ENCODE measurements at regions not wholly inside any gene's neighbourhood (a gene's known extent, or its start where the extent isn't known, plus 50 kb on each side); places are given as distances from the start of the nearest gene placed in this dataset.

- ATAC-seq (no peak), FAIRE-seq (no peak), DNase-seq (ENCODE audit: extremely low read depth in 1 of 4, low spot score in 3 of 4) (no peak)
- Histone ChIP-seq H3K36me3 (ENCODE audit: control insufficient read depth, insufficient read depth, low read length) (no peaks in the 10 kb centered on the region), H3K27me3 (ENCODE audit: control insufficient read depth in 2 of 2, insufficient read depth in 2 of 2, low read length in 2 of 2) (peaks cover 2 to 47% of the 10 kb centered on the region in 2 experiments; a peak in 4 of 5 replicates), H3K9ac (ENCODE audit: insufficient read depth in 1 of 2, low read depth in 2 of 2, low read length in 2 of 2) (no peak overlapping the region), H3K9me1 (ENCODE audit: control insufficient read depth, insufficient read depth, low read length) (no peaks in the 10 kb centered on the region), H3K79me2 (ENCODE audit: control insufficient read depth, insufficient read depth, low read length) (no peaks in the 10 kb centered on the region), H3K9me3 (replicated peaks; ENCODE audit: control insufficient read depth, insufficient read depth, low read depth, low read length) (no peaks in the 10 kb centered on the region), H3K27ac (ENCODE audit: extremely low read depth, low read depth, low read length) (no peak overlapping the region), H3K4me2 (ENCODE audit: insufficient read depth, low read length) (no peak overlapping the region), H3K4me1 (replicated peaks in 1 of 2; ENCODE audit: control insufficient read depth in 2 of 2, insufficient read depth in 2 of 2, low read length in 2 of 2) (peaks cover 0 to 2% of the 10 kb centered on the region in 2 experiments; a peak in 1 of 5 replicates), H4K20me1 (replicated peaks; ENCODE audit: control insufficient read depth, insufficient read depth, low read length) (no peaks in the 10 kb centered on the region), H3K4me3 (no peak overlapping the region), H2AFZ (ENCODE audit: low read depth, low read length) (no peak overlapping the region; the same call in 1 of the 2 replicates)
- no TSS peak for BruUV-seq (replicated peaks)
- CTCF ChIA-PET (ENCODE audit: low intra/inter-chr PET ratio), result no interaction called here
- POLR2A ChIA-PET, result no interaction called here
- intact Hi-C loops (cut with micrococcal nuclease) (no loop called here), in situ Hi-C loops (cut with MboI) (no loop called here)
- TF ChIP-seq, protein P1, sequence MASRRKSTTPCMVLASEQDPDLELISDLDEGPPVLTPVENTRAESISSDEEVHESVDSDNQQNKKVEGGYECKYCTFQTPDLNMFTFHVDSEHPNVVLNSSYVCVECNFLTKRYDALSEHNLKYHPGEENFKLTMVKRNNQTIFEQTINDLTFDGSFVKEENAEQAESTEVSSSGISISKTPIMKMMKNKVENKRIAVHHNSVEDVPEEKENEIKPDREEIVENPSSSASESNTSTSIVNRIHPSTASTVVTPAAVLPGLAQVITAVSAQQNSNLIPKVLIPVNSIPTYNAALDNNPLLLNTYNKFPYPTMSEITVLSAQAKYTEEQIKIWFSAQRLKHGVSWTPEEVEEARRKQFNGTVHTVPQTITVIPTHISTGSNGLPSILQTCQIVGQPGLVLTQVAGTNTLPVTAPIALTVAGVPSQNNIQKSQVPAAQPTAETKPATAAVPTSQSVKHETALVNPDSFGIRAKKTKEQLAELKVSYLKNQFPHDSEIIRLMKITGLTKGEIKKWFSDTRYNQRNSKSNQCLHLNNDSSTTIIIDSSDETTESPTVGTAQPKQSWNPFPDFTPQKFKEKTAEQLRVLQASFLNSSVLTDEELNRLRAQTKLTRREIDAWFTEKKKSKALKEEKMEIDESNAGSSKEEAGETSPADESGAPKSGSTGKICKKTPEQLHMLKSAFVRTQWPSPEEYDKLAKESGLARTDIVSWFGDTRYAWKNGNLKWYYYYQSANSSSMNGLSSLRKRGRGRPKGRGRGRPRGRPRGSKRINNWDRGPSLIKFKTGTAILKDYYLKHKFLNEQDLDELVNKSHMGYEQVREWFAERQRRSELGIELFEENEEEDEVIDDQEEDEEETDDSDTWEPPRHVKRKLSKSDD (conservative IDR thresholded peaks at IDR 0.05; ENCODE audit: low read length), result no peak
- 6% methylated on average over 10 of the region's 12 CpGs for WGBS (ENCODE audit: insufficient coverage, low coverage, missing lambda C conversion rate)
Measured at GRCh38 chr11:119788096-119788883, 59.3 kb upstream of the NECTIN1 start.

DNA sequence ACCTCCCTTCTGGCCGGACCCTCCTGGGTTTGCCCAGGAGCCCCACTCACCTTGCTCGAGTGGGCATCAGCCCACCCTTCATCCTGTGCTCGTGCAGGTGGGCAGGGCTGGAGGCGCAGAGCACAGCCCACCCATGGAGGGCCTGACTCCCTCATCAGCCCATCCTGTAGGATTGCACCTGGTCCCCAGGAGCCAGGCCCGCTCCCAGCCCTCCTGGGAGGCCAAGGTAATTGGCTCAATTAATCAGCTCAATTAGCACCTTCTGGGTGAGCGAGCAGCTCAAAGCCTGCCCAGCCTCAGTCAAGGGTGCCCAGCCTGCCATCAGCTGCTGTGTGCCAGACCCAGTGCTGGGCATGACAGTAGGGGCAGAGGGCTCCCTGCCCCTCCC is 58.1 kb upstream of the NECTIN1 start:
- ChIA-PET CTCF (ENCODE audit: low intra/inter-chr PET ratio) (no interaction called here), POLR2A (no interaction called here)
- Histone ChIP-seq H3K4me1 (replicated peaks in 1 of 2; ENCODE audit: control insufficient read depth in 2 of 2, insufficient read depth in 2 of 2, low read length in 2 of 2) (peaks cover 0 to 2% of the 10 kb centered on the region in 2 experiments; a peak in 2 of 5 replicates), H2AFZ (ENCODE audit: low read depth, low read length) (no peak overlapping the region), H3K36me3 (ENCODE audit: control insufficient read depth, insufficient read depth, low read length) (no peaks in the 10 kb centered on the region), H3K4me2 (ENCODE audit: insufficient read depth, low read length) (no peak overlapping the region), H3K4me3 (no peak overlapping the region), H3K9me1 (ENCODE audit: control insufficient read depth, insufficient read depth, low read length) (no peaks in the 10 kb centered on the region), H3K27me3 (ENCODE audit: control insufficient read depth in 2 of 2, insufficient read depth in 2 of 2, low read length in 2 of 2) (peaks cover 6 to 59% of the 10 kb centered on the region in 2 experiments), H3K9me3 (replicated peaks; ENCODE audit: control insufficient read depth, insufficient read depth, low read depth, low read length) (no peaks in the 10 kb centered on the region), H4K20me1 (replicated peaks; ENCODE audit: control insufficient read depth, insufficient read depth, low read length) (no peaks in the 10 kb centered on the region), H3K9ac (ENCODE audit: insufficient read depth in 1 of 2, low read depth in 2 of 2, low read length in 2 of 2) (no peak overlapping the region), H3K27ac (ENCODE audit: extremely low read depth, low read depth, low read length) (no peak overlapping the region), H3K79me2 (ENCODE audit: control insufficient read depth, insufficient read depth, low read length) (no peaks in the 10 kb centered on the region)
- WGBS (ENCODE audit: insufficient coverage, low coverage, missing lambda C conversion rate), result 2% methylated on average over 6 of the region's 6 CpGs
- in situ Hi-C loops (cut with MboI) (no loop called here), intact Hi-C loops (cut with micrococcal nuclease) (no loop called here)
- ATAC-seq (no peak), DNase-seq (ENCODE audit: extremely low read depth in 1 of 4, low spot score in 3 of 4) (no peak), FAIRE-seq (no peak)
- no TSS peak for BruUV-seq (replicated peaks)
- no peak for TF ChIP-seq SREBF2 (CRISPR knock-in tag; IDR thresholded peaks at IDR 0.05)
- TF ChIP-seq ZZZ3 (IDR thresholded peaks at IDR 0.05), result no peak
- TF ChIP-seq RBM15 (IDR thresholded peaks at IDR 0.05; ENCODE audit: insufficient read depth, low read length), result no peak
- TF ChIP-seq, protein P2, sequence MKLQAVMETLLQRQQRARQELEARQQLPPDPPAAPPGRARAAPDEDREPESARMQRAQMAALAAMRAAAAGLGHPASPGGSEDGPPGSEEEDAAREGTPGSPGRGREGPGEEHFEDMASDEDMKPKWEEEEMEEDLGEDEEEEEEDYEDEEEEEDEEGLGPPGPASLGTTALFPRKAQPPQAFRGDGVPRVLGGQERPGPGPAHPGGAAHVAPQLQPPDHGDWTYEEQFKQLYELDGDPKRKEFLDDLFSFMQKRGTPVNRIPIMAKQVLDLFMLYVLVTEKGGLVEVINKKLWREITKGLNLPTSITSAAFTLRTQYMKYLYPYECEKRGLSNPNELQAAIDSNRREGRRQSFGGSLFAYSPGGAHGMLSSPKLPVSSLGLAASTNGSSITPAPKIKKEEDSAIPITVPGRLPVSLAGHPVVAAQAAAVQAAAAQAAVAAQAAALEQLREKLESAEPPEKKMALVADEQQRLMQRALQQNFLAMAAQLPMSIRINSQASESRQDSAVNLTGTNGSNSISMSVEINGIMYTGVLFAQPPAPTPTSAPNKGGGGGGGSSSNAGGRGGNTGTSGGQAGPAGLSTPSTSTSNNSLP (IDR thresholded peaks at IDR 0.05; ENCODE audit: borderline replicate concordance, low read depth, low read length), result no peak
- TF ChIP-seq ZNF639 (CRISPR knock-in tag; conservative IDR thresholded peaks at IDR 0.05 in 1 of 2, IDR thresholded peaks at IDR 0.05 in 1 of 2), result no peak
- no peak for TF ChIP-seq CBX3 (IDR thresholded peaks at IDR 0.05; ENCODE audit: borderline replicate concordance in 1 of 2, low read length in 2 of 2)
- no peak for TF ChIP-seq NCOA4 (IDR thresholded peaks at IDR 0.05; ENCODE audit: partially characterized antibody)

All from K562 (cell line).